ENCODE measurements at regions not wholly inside any gene's neighbourhood (a gene's known extent, or its start where the extent isn't known, plus 50 kb on each side); places are given as distances from the start of the nearest gene placed in this dataset.

GRCh38 chr14:22230517-22230916, 358.5 kb downstream of the DAD1 start:
- Histone ChIP-seq H3K36me3 (ENCODE audit: control insufficient read depth in 4 of 4, insufficient read depth in 3 of 4, low read depth in 1 of 4, low read length in 3 of 4) (no peaks in the 10 kb centered on the region), H3K27ac (ENCODE audit: low read depth in 1 of 2, low read length in 2 of 2) (no peak overlapping the region), H3K9me3 (ENCODE audit: control insufficient read depth in 4 of 4, low read length in 3 of 4) (no peaks in the 10 kb centered on the region), H3K9ac (ENCODE audit: low read depth in 1 of 2, low read length in 2 of 2) (no peak overlapping the region), H3K4me1 (ENCODE audit: control insufficient read depth in 4 of 4, insufficient read depth in 4 of 4, low read length in 3 of 4) (no peaks in the 10 kb centered on the region), H3K4me3 (ENCODE audit: low read depth in 1 of 3, low read length in 3 of 3) (no peak overlapping the region), H3K27me3 (ENCODE audit: control insufficient read depth in 4 of 4, insufficient read depth in 4 of 4, low read length in 3 of 4) (peaks cover 0 to 4% (median 0%) of the 10 kb centered on the region in 4 donors)
- no peak for DNase-seq (ENCODE audit: low spot score)
- 88% methylated on average over 2 of the region's 2 CpGs for WGBS
- TF ChIP-seq CTCF (IDR thresholded peaks at IDR 0.05; ENCODE audit: low read depth, low read length, missing input control): no peak
- TF ChIP-seq HNF4A (conservative IDR thresholded peaks at IDR 0.05): no peak
- no peak for TF ChIP-seq YY1 (IDR thresholded peaks at IDR 0.05)
- TF ChIP-seq JUND (IDR thresholded peaks at IDR 0.05): no peak
- TF ChIP-seq ZBTB33 (IDR thresholded peaks at IDR 0.05): no peak
- no peak for TF ChIP-seq RXRA (IDR thresholded peaks at IDR 0.05)
- TF ChIP-seq REST (IDR thresholded peaks at IDR 0.05): no peak
- TF ChIP-seq GABPA (IDR thresholded peaks at IDR 0.05 in 1 of 2, conservative IDR thresholded peaks at IDR 0.05 in 1 of 2): no peak
- TF ChIP-seq FOXA1 (IDR thresholded peaks at IDR 0.05): no peak
- TF ChIP-seq FOXA2 (IDR thresholded peaks at IDR 0.05): no peak
- TF ChIP-seq SP1 (IDR thresholded peaks at IDR 0.05): no peak
- no peak for TF ChIP-seq ATF3 (IDR thresholded peaks at IDR 0.05)
- TF ChIP-seq EGR1 (IDR thresholded peaks at IDR 0.05; ENCODE audit: low read depth in 2 of 2): no peak
- no peak for TF ChIP-seq RAD21 (IDR thresholded peaks at IDR 0.05)
- TF ChIP-seq NR2F2 (IDR thresholded peaks at IDR 0.05): no peak
- TF ChIP-seq HNF4G (IDR thresholded peaks at IDR 0.05): no peak
- TF ChIP-seq TAF1 (conservative IDR thresholded peaks at IDR 0.05): no peak
- no peak for TF ChIP-seq MAX (IDR thresholded peaks at IDR 0.05)

Data from liver (tissue), 8 donors.